OCI-M2 (cell line): ENCODE measurements at regions not wholly inside any gene's neighbourhood (a gene's known extent, or its start where the extent isn't known, plus 50 kb on each side); places are given as distances from the start of the nearest gene placed in this dataset.

Experiments used
- DNase-seq: peaks from one replicate; lab custom pipeline; 2025; ENCODE audit not compliant: unreplicated experiment; lab: John Stamatoyannopoulos, UW

DNA sequence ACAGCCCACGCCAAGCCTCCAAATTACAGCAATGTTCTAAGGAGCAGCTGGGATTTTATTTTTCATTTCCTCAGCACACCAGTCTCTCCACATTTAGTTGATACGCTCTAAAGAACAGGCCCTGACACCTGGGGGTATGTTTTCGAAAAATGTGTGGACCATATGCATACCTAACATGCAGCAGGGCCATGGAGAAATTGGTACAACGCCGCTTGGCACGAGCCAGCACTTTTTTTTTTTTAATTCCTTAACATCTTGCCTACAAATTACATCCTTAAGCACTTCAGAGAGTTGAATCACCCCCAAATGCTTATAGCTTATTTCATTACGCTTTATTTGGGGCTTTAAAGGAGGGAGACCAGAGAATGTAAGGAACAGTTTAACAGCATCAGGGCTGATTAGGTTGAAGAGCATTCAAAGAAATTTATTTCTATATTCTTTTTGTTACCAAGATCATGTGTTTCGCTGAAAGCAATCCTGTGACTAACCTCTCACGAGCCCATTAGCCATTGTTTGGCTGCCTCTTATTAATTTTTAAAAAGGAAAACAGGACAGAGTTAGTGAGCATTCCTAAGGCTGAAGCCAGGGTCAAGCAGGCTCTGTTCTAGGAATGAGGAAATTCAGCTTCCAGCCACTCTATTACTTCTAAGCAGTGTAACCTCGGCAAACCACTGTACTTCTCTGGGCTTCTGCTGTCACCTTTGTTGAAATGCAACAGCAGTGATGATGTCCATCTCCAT, 173.8 kb downstream of the ACTL7B start:
- no peak for DNase-seq

GRCh38 chr9:108680946-108681345, 174.8 kb downstream of the ACTL7B start:
- DNase-seq, result no peak

GRCh38 chr9:108677776-108678175, 178.0 kb downstream of the ACTL7B start:
- no peak for DNase-seq

- DNase-seq, result no peak
These were observed 179.4 kb downstream of the ACTL7B start for GRCh38 chr9:108676355-108676754.

DNA sequence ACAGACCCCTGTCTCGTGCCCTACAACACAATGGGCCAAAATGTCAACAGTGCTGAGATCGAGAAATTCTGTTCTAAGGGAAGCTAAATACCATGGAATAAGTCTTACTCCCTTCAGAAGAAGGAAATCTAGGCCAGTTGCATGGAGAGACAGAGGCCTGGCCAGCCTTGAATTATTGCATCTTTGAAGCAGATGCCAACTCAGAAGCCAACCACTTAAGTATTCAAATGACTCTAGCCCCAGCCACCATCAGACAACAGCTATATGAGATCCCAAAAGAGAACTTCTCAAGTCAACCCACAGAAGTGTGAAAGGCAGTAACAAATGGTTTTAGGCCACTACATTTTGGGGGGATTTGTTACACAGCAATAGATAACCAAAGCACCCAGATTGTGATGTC, 180.1 kb downstream of the ACTL7B start:
- DNase-seq, result no peak

DNA sequence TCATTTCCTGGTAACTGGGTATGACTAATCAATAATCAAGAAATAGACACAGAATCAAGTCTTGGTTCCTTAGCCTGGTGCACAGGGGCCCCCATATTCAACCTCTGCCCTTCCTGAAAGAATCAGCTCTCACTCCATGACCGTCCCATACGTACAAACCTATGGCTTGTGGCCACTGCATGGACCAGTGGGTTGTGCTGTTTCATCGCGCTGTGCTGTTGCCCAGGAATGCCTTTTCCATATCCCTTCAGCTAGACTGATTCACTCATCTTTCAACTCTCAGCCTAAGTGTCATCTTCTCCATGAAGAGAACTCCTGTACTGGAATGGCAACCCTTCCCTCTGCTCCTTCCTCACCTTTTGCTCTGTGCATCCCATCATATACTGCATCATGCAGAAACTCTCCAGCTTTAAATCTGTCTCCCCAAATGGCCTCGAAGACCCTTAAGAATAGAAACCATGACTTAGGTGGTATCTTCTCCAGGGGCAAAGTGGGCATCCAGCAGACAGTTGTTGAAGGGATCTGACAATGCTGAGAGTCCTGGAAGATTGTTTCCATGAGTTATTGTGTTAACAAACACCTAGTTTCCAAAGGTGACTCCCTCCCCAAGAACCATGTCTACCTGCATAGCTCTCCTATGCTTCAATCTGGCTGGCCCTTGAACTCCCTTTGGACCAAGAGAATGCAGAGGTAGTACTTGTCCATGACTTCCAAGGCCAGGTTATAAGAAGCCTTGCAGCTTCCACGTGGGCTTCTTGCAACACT, 180.8 kb downstream of the ACTL7B start:
- DNase-seq, result no peak

GRCh38 chr9:108673386-108673785, 182.4 kb downstream of the ACTL7B start:
- no peak for DNase-seq

- no peak for DNase-seq
These were observed 183.2 kb downstream of the ACTL7B start for GRCh38 chr9:108672475-108673190.

DNA sequence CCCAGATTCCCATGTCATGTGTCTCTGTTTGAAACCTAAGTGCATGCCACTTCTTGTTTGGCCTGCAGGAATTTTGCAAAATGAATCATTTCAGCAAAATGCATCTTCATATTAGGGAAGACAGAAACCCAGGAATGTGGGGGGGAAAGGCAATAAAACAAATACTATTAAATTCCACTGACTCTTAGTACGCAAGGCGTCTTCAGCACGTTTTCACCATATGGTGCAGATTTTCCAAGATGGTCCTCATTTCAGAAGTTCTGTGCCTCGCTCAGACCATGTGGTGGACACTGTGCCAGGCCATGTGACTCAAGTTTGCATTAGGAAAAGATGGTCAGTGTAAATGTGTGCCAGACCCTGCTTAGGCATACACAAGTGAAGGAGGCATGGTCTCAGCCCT, 184.0 kb downstream of the ACTL7B start:
- no peak for DNase-seq

DNA sequence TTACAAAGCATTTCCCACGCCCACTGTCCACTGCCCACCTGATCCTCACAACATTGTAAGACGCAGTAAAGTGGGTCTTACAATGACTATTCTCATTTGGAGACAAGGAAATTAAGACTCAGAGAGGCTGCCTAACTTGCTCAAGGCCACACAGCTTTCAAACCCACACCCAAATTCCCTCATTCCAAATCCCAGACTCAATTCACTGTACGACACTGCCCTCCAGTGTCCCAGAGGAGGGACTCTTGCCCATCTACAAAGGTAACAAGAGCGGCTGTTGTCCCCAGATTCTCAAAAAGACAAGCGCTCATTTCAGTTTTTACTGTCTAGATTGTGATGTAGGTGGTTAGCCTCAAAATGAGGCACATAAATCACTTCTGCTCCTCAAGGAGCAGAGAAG, 184.6 kb downstream of the ACTL7B start:
- no peak for DNase-seq

DNA sequence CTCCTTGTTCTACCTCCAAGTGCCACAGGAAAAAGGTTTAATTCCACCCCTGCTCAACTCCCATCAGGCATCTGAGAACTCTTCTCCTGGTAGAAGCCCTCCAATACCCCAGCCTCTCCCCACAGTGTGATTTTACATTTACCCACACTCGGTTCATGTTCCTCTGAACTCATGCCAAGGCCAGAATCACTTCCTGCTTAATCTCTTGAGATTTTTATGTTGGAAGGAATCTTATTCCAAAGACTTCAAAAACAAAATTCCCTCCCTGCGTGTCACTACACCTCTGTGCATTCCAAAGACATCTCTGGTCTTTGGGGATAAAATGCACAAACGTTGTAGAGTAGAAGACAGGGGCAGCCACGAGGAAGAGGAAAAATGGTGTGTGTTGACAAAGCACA, 186.8 kb downstream of the ACTL7B start:
- DNase-seq, result no peak

DNA sequence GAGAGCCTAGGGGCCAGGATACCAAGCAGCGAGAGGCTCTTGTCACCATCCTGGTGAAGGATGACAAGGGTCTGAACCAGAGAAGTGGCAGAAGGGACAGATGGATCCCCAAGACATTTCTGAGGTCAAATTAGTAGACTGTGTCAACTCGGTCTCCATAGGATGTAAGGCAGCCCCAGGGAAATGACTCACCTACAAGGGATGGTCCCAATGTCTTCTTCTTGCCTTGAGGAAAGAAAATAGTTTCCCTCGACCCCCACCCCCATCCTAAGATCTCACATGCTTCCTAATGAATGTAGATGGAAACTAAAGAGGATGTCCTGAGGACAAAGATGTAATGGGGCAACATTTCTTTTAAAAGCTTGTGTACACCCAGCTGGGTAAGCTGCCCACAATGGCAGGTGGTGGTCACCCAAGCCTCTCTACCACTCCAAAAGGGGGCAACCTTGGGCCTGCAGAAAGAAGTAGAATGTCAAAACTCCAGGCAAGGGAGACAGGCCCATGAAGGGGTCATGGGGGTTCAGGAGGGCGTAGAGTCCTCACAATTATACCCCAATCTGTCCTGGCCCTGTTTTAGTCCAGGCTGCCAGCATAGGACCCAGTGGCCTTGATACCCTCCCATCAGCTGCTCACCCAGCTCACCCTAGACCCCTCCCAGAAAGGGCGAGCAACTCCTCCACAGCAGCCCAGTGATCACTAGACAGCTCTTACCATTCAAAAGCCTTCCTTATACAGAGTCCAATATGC, 187.4 kb downstream of the ACTL7B start:
- no peak for DNase-seq

GRCh38 chr9:108666240-108666784, 189.5 kb downstream of the ACTL7B start:
- DNase-seq, result no peak

- DNase-seq, result no peak
These were observed 190.1 kb downstream of the ACTL7B start for GRCh38 chr9:108665521-108666239.

- DNase-seq, result no peak
These were observed 191.2 kb downstream of the ACTL7B start for GRCh38 chr9:108664309-108665255.

DNA sequence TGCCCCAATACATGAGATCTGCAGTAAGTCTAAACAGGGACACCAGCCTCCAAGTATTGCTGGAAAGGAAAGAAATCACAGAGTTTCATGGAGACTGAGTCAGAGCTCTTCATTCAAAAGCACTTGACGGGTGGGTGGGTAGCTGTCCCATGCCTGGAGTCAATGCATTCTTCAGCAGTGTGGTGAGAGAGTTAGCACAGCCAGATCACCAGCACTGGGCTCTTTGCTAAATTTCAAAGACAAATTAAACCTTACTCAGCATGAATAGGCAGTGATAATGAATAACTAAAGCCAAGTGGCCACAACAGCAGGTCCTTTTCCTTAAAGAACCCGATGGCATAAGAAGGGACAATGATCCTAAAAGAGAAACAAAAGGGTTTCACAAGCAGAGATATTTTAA, 192.4 kb downstream of the ACTL7B start:
- DNase-seq, result no peak

DNA sequence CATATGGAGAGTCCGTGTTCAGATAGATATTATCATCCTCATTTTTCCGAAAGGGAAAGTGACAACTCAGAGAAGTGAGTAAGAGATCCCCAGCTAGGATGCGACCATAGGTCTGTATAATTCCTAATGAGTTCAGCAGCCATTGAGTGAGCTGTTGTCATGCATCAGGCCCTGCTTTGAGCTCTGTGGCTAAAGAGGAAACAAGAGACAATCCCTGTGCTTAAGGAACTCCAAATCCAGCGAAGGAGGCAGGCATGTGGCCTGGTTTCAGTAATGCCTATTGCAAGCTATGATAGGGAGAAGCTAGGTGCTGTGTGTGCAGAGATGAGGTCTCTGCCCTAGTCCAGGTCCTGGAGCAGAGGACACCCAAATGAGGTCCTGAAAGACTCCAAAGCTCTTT, 192.8 kb downstream of the ACTL7B start:
- no peak for DNase-seq

DNA sequence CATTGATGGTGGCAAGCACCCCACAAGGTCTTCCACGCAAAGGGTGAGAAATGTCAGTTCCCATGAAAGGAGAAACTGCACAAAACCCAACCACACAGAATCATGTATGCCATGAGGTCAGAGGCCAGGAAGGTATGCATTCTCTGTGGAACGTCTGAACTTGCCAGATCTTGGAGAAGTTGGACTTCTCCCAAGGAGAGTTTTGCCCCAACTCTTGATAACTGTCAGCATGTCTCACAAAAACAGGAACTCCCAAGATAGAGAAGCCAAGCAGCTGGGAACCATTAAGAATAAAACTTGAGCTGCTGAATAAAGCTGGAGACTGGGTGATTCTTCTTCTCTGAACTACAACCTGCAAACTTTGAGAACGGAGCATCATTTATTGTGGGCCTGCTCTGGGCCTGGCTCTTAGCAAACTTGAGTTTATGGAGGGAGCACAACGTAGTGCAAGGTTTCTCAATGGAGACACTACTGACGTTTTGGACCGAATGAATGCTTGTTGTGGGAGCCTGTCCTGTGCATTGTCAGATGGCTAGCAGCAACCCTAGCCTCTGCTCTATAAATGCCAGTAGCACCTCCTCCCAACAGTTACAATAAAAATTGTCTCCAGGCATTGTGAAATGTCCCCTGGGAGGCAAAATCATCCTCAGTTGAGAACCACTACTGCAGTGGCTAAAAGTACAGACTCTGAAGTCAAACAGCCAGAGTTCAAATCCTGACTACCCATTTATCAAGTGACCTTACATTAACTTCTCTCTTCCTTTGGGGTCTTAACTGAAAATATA, 193.5 kb downstream of the ACTL7B start:
- no peak for DNase-seq
